ENCODE measurements at regions not wholly inside any gene's neighbourhood (a gene's known extent, or its start where the extent isn't known, plus 50 kb on each side); places are given as distances from the start of the nearest gene placed in this dataset.

GRCh38 chr3:16765661-16766060 lies 119.1 kb upstream of the PLCL2 start:
- TF ChIP-seq POLR2AphosphoS5 (IDR thresholded peaks at IDR 0.05) (no peak), EP300 (conservative IDR thresholded peaks at IDR 0.05; ENCODE audit: poor library complexity, severe bottlenecking) (no peak), TAF1 (IDR thresholded peaks at IDR 0.05; ENCODE audit: low read depth) (no peak), CTCF (IDR thresholded peaks at IDR 0.05; ENCODE audit: poor library complexity, severe bottlenecking) (no peak), EZH2 (IDR thresholded peaks at IDR 0.05; ENCODE audit: borderline replicate concordance, insufficient read depth, low read length, poor library complexity, severe bottlenecking) (no peak), REST (IDR thresholded peaks at IDR 0.05; ENCODE audit: borderline replicate concordance) (no peak), SMC3 (conservative IDR thresholded peaks at IDR 0.05; ENCODE audit: poor library complexity) (no peak), RAD21 (conservative IDR thresholded peaks at IDR 0.05) (no peak)
